Peyer's patch (tissue), 4 donors: ENCODE measurements at regions not wholly inside any gene's neighbourhood (a gene's known extent, or its start where the extent isn't known, plus 50 kb on each side); places are given as distances from the start of the nearest gene placed in this dataset.

Experiments used
- POLR2A ChIP-seq, 2 donors: fragments of 450-650 bp; IDR thresholded peaks; one replicate each; pipeline ENCODE4 v1.5.1; 2017; ENCODE audit warnings: antibody characterized with exemption in 2 of 2, mild to moderate bottlenecking in 2 of 2, moderate library complexity in 2 of 2
- TF ChIP-seq, protein P1 (sequence below), 6 experiments: fragments of 450-650 bp in 4 of 6; fragments of 200-600 bp in 2 of 6; sonication (generic) in 1 of 6; IDR thresholded peaks; one replicate each; pipeline ENCODE4 v1.5.1; 2017 to 2019; ENCODE audit warnings: antibody characterized with exemption in 6 of 6, mild to moderate bottlenecking in 3 of 6, moderate library complexity in 1 of 6

DNA sequence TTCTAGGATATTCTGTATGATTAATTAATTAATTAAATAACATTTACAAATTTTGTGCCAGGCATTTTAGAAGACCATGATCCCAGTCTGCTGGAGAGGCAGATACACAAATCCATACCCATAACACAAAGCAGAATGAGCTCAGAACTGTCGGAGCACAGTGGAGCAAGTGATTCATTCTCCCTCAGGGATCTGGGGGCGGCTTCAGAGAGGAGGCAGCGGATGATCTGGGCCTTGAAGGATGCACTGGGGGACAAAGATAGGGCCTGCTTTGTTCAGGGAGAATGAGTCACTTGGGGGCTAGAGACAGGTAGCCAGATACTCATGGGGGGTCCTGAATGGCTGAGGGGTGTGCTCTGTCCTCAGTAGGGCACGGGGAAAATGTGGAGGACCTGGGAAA lies 50.9 kb upstream of the TRABD2B start:
- TF ChIP-seq, protein P1, sequence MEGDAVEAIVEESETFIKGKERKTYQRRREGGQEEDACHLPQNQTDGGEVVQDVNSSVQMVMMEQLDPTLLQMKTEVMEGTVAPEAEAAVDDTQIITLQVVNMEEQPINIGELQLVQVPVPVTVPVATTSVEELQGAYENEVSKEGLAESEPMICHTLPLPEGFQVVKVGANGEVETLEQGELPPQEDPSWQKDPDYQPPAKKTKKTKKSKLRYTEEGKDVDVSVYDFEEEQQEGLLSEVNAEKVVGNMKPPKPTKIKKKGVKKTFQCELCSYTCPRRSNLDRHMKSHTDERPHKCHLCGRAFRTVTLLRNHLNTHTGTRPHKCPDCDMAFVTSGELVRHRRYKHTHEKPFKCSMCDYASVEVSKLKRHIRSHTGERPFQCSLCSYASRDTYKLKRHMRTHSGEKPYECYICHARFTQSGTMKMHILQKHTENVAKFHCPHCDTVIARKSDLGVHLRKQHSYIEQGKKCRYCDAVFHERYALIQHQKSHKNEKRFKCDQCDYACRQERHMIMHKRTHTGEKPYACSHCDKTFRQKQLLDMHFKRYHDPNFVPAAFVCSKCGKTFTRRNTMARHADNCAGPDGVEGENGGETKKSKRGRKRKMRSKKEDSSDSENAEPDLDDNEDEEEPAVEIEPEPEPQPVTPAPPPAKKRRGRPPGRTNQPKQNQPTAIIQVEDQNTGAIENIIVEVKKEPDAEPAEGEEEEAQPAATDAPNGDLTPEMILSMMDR (IDR thresholded peaks at IDR 0.05), result no peak
- TF ChIP-seq POLR2A (IDR thresholded peaks at IDR 0.05), result no peak
